ENCODE measurements at regions not wholly inside any gene's neighbourhood (a gene's known extent, or its start where the extent isn't known, plus 50 kb on each side); places are given as distances from the start of the nearest gene placed in this dataset.

- Histone ChIP-seq H3K36me3 (ENCODE audit: insufficient read depth, low read length) (no peaks in the 10 kb centered on the region), H3K9me3 (ENCODE audit: insufficient read depth, low read depth, low read length) (no peaks in the 10 kb centered on the region), H3K9ac (ENCODE audit: low read depth, low read length) (no peak overlapping the region), H3K4me3 (ENCODE audit: low read length) (no peak overlapping the region), H3K27ac (ENCODE audit: low read depth, low read length) (no peak overlapping the region), H3K27me3 (ENCODE audit: insufficient read depth, low read length) (no peaks in the 10 kb centered on the region), H3K4me1 (ENCODE audit: insufficient read depth, low read length) (peaks cover 35% of the 10 kb centered on the region)
Observed at GRCh38 chr12:84704856-84705255, 207.7 kb downstream of the SLC6A15 start.

- H3K27me3 ChIP-seq (ENCODE audit: insufficient read depth, low read length), result no peaks in the 10 kb centered on the region
- WGBS, result 83% methylated on average over 2 of the region's 2 CpGs
- no peaks in the 10 kb centered on the region for H3K9me3 ChIP-seq (ENCODE audit: insufficient read depth, low read depth, low read length)
- H3K4me1 ChIP-seq (ENCODE audit: insufficient read depth, low read length), result peaks cover 46% of the 10 kb centered on the region
- no peak overlapping the region for H3K9ac ChIP-seq (ENCODE audit: low read depth, low read length)
- no peak overlapping the region for H3K4me3 ChIP-seq (ENCODE audit: low read length)
- H3K27ac ChIP-seq (ENCODE audit: low read depth, low read length), result no peak overlapping the region
- no peaks in the 10 kb centered on the region for H3K36me3 ChIP-seq (ENCODE audit: insufficient read depth, low read length)
Observed at GRCh38 chr12:84702001-84702400, 210.6 kb downstream of the SLC6A15 start.

GRCh38 chr12:84701041-84701440, 211.6 kb downstream of the SLC6A15 start:
- 98% methylated on average over 3 of the region's 3 CpGs for WGBS
- H3K36me3 ChIP-seq (ENCODE audit: insufficient read depth, low read length), result no peaks in the 10 kb centered on the region

GRCh38 chr12:84698576-84699333, 213.8 kb downstream of the SLC6A15 start:
- Histone ChIP-seq H3K27ac (ENCODE audit: low read depth, low read length) (no peak overlapping the region), H3K9ac (ENCODE audit: low read depth, low read length) (no peak overlapping the region), H3K27me3 (ENCODE audit: insufficient read depth, low read length) (no peaks in the 10 kb centered on the region), H3K4me1 (ENCODE audit: insufficient read depth, low read length) (peaks cover 26% of the 10 kb centered on the region), H3K36me3 (ENCODE audit: insufficient read depth, low read length) (no peaks in the 10 kb centered on the region), H3K4me3 (ENCODE audit: low read length) (no peak overlapping the region), H3K9me3 (ENCODE audit: insufficient read depth, low read depth, low read length) (no peaks in the 10 kb centered on the region)
- 91% methylated on average over 3 of the region's 3 CpGs for WGBS

More at GRCh38 chr12:84701041-84701440, 211.6 kb downstream of the SLC6A15 start:
- H3K27me3 ChIP-seq (ENCODE audit: insufficient read depth, low read length), result no peaks in the 10 kb centered on the region
- no peaks in the 10 kb centered on the region for H3K9me3 ChIP-seq (ENCODE audit: insufficient read depth, low read depth, low read length)
- peaks cover 45% of the 10 kb centered on the region for H3K4me1 ChIP-seq (ENCODE audit: insufficient read depth, low read length)
- no peak overlapping the region for H3K27ac ChIP-seq (ENCODE audit: low read depth, low read length)
- no peak overlapping the region for H3K9ac ChIP-seq (ENCODE audit: low read depth, low read length)
- no peak overlapping the region for H3K4me3 ChIP-seq (ENCODE audit: low read length)

- no peaks in the 10 kb centered on the region for H3K27me3 ChIP-seq (ENCODE audit: insufficient read depth, low read length)
- no peak overlapping the region for H3K27ac ChIP-seq (ENCODE audit: low read depth, low read length)
- H3K36me3 ChIP-seq (ENCODE audit: insufficient read depth, low read length), result no peaks in the 10 kb centered on the region
- H3K9ac ChIP-seq (ENCODE audit: low read depth, low read length), result no peak overlapping the region
- H3K4me3 ChIP-seq (ENCODE audit: low read length), result no peak overlapping the region
- WGBS, result 47% methylated on average over 2 of the region's 3 CpGs
- H3K4me1 ChIP-seq (ENCODE audit: insufficient read depth, low read length), result peaks cover 30% of the 10 kb centered on the region
- no peaks in the 10 kb centered on the region for H3K9me3 ChIP-seq (ENCODE audit: insufficient read depth, low read depth, low read length)
Observed at GRCh38 chr12:84696908-84697540, 215.6 kb downstream of the SLC6A15 start.

- H3K27me3 ChIP-seq (ENCODE audit: insufficient read depth, low read length), result no peaks in the 10 kb centered on the region
- H3K27ac ChIP-seq (ENCODE audit: low read depth, low read length), result no peak overlapping the region
- no peak overlapping the region for H3K4me3 ChIP-seq (ENCODE audit: low read length)
- H3K9me3 ChIP-seq (ENCODE audit: insufficient read depth, low read depth, low read length), result no peaks in the 10 kb centered on the region
- WGBS, result no CpG with 5 or more reads among the region's 2 CpGs
- H3K4me1 ChIP-seq (ENCODE audit: insufficient read depth, low read length), result peaks cover 31% of the 10 kb centered on the region
- H3K9ac ChIP-seq (ENCODE audit: low read depth, low read length), result no peak overlapping the region
- no peaks in the 10 kb centered on the region for H3K36me3 ChIP-seq (ENCODE audit: insufficient read depth, low read length)
Observed at GRCh38 chr12:84696281-84696680, 216.3 kb downstream of the SLC6A15 start.

- Histone ChIP-seq H3K27me3 (ENCODE audit: insufficient read depth, low read length) (no peaks in the 10 kb centered on the region), H3K9ac (ENCODE audit: low read depth, low read length) (no peak overlapping the region), H3K4me3 (ENCODE audit: low read length) (no peak overlapping the region), H3K9me3 (ENCODE audit: insufficient read depth, low read depth, low read length) (no peaks in the 10 kb centered on the region), H3K27ac (ENCODE audit: low read depth, low read length) (no peak overlapping the region), H3K4me1 (ENCODE audit: insufficient read depth, low read length) (peaks cover 52% of the 10 kb centered on the region), H3K36me3 (ENCODE audit: insufficient read depth, low read length) (no peaks in the 10 kb centered on the region)
Observed at GRCh38 chr12:84694116-84694515, 218.5 kb downstream of the SLC6A15 start.

- Histone ChIP-seq H3K36me3 (ENCODE audit: insufficient read depth, low read length) (no peaks in the 10 kb centered on the region), H3K9ac (ENCODE audit: low read depth, low read length) (no peak overlapping the region), H3K9me3 (ENCODE audit: insufficient read depth, low read depth, low read length) (no peaks in the 10 kb centered on the region), H3K4me3 (ENCODE audit: low read length) (no peak overlapping the region), H3K27me3 (ENCODE audit: insufficient read depth, low read length) (no peaks in the 10 kb centered on the region), H3K4me1 (ENCODE audit: insufficient read depth, low read length) (peaks cover 56% of the 10 kb centered on the region), H3K27ac (ENCODE audit: low read depth, low read length) (peak overlapping the region; percentile 73; the same call in 1 of the 2 replicates)
Observed at GRCh38 chr12:84692071-84692470, 220.5 kb downstream of the SLC6A15 start.

GRCh38 chr12:84691266-84691665, 221.3 kb downstream of the SLC6A15 start:
- Histone ChIP-seq H3K4me1 (ENCODE audit: insufficient read depth, low read length) (peaks cover 48% of the 10 kb centered on the region), H3K9ac (ENCODE audit: low read depth, low read length) (no peak overlapping the region), H3K27me3 (ENCODE audit: insufficient read depth, low read length) (no peaks in the 10 kb centered on the region), H3K36me3 (ENCODE audit: insufficient read depth, low read length) (no peaks in the 10 kb centered on the region), H3K27ac (ENCODE audit: low read depth, low read length) (peak overlapping the region; percentile 73), H3K4me3 (ENCODE audit: low read length) (no peak overlapping the region), H3K9me3 (ENCODE audit: insufficient read depth, low read depth, low read length) (no peaks in the 10 kb centered on the region)
- WGBS, result no CpG with 5 or more reads among the region's 1 CpG

- Histone ChIP-seq H3K36me3 (ENCODE audit: insufficient read depth, low read length) (no peaks in the 10 kb centered on the region), H3K9me3 (ENCODE audit: insufficient read depth, low read depth, low read length) (no peaks in the 10 kb centered on the region), H3K4me1 (ENCODE audit: insufficient read depth, low read length) (peaks cover 48% of the 10 kb centered on the region), H3K27ac (ENCODE audit: low read depth, low read length) (no peak overlapping the region), H3K4me3 (ENCODE audit: low read length) (peak overlapping the region; percentile 37), H3K27me3 (ENCODE audit: insufficient read depth, low read length) (no peaks in the 10 kb centered on the region), H3K9ac (ENCODE audit: low read depth, low read length) (peak overlapping the region; percentile 40; the same call in 1 of the 2 replicates)
- WGBS, result 92% methylated on average over 8 of the region's 9 CpGs
Observed at GRCh38 chr12:84689638-84690037, 223.0 kb downstream of the SLC6A15 start.

- peaks cover 26% of the 10 kb centered on the region for H3K4me1 ChIP-seq (ENCODE audit: insufficient read depth, low read length)
- H3K4me3 ChIP-seq (ENCODE audit: low read length), result no peak overlapping the region
- H3K9me3 ChIP-seq (ENCODE audit: insufficient read depth, low read depth, low read length), result no peaks in the 10 kb centered on the region
- no peak overlapping the region for H3K9ac ChIP-seq (ENCODE audit: low read depth, low read length)
- no peak overlapping the region for H3K27ac ChIP-seq (ENCODE audit: low read depth, low read length)
- no peaks in the 10 kb centered on the region for H3K36me3 ChIP-seq (ENCODE audit: insufficient read depth, low read length)
- no peaks in the 10 kb centered on the region for H3K27me3 ChIP-seq (ENCODE audit: insufficient read depth, low read length)
Observed at GRCh38 chr12:84685379-84685778, 227.2 kb downstream of the SLC6A15 start.

All from HUES64 (cell line).